Upper lobe of right lung (tissue), 1 donor: ENCODE measurements at regions not wholly inside any gene's neighbourhood (a gene's known extent, or its start where the extent isn't known, plus 50 kb on each side); places are given as distances from the start of the nearest gene placed in this dataset.
"Not testable (repeated sequence)": the region's sequence is repeated elsewhere in the genome, so short reads cannot be mapped to it uniquely, and the experiment has no call there.

Experiments
- ATAC-seq: fragments of 200-7000 bp; cut with Tn5 transposase; one replicate; pipeline ENCODE4 v1.9.1; 2020; ENCODE audit warnings: mild to moderate bottlenecking, moderate library complexity
- DNase-seq: peaks from one replicate; pipeline ENCODE4 v3.0.0-alpha.2; 2020
- H3K27ac ChIP-seq: fragments of 200-600 bp; one replicate; pipeline ENCODE4 v1.8.0; 2022
- H3K27me3 ChIP-seq: fragments of 200-600 bp; one replicate; pipeline ENCODE4 v1.8.0; 2022; ENCODE audit warnings: mild to moderate bottlenecking
- H3K36me3 ChIP-seq: fragments of 200-600 bp; one replicate; pipeline ENCODE4 v1.8.0; 2022
- H3K4me1 ChIP-seq: fragments of 200-600 bp; one replicate; pipeline ENCODE4 v1.8.0; 2022
- H3K4me3 ChIP-seq: fragments of 200-600 bp; one replicate; pipeline ENCODE4 v1.8.0; 2022; ENCODE audit warnings: mild to moderate bottlenecking
- H3K9me3 ChIP-seq: fragments of 200-600 bp; one replicate; pipeline ENCODE4 v1.8.0; 2022
- intact Hi-C: fragments of 100-400 bp; cut with DNase I; formaldehyde crosslinking; loops from one replicate; pipeline ENCODE4 v1.11.0; 2022
- TF ChIP-seq, protein P1 (sequence below): fragments of 200-600 bp; IDR thresholded peaks from one replicate; pipeline ENCODE4 v1.8.0; 2022; ENCODE audit warnings: antibody characterized with exemption
- donor health status: DM: no; HTN: yes; CAD: no; lungs with severe emphysema.

DNA sequence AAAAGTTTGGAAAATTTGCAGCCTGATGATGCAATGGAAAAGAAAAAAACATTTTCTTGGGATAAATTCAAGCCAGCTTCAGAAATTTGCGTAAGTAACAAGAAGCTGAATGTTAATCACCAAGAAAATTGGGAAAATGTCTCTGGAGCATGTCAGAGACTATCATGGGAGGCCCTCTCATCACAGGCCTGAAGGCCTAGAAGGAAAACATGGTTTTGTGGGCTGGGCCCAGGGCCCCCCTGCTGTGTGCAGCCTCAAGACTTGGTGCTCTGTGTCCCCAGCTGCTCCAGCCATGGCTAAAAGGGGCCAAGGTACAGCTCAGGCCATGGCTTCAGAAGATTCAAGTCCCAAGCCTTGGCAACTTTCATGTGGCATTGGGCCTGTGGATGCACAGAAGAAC lies 1049.8 kb upstream of the GRIA3 start:
- no peak overlapping the region for H3K4me3 ChIP-seq
- H3K36me3 ChIP-seq = no peaks in the 10 kb centered on the region
- ATAC-seq = no peak
- no peaks in the 10 kb centered on the region for H3K27me3 ChIP-seq
- H3K9me3 ChIP-seq = no peaks in the 10 kb centered on the region
- intact Hi-C loops = no loop called here
- H3K4me1 ChIP-seq = no peaks in the 10 kb centered on the region
- TF ChIP-seq, protein P1, sequence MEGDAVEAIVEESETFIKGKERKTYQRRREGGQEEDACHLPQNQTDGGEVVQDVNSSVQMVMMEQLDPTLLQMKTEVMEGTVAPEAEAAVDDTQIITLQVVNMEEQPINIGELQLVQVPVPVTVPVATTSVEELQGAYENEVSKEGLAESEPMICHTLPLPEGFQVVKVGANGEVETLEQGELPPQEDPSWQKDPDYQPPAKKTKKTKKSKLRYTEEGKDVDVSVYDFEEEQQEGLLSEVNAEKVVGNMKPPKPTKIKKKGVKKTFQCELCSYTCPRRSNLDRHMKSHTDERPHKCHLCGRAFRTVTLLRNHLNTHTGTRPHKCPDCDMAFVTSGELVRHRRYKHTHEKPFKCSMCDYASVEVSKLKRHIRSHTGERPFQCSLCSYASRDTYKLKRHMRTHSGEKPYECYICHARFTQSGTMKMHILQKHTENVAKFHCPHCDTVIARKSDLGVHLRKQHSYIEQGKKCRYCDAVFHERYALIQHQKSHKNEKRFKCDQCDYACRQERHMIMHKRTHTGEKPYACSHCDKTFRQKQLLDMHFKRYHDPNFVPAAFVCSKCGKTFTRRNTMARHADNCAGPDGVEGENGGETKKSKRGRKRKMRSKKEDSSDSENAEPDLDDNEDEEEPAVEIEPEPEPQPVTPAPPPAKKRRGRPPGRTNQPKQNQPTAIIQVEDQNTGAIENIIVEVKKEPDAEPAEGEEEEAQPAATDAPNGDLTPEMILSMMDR = no peak
- no peak overlapping the region for H3K27ac ChIP-seq
- no peak for DNase-seq

- DNase-seq (no peak), ATAC-seq (no peak)
- intact Hi-C loops = no loop called here
- Histone ChIP-seq H3K4me3 (no peak overlapping the region), H3K27ac (no peak overlapping the region), H3K4me1 (no peaks in the 10 kb centered on the region), H3K36me3 (no peaks in the 10 kb centered on the region), H3K9me3 (no peaks in the 10 kb centered on the region), H3K27me3 (no peaks in the 10 kb centered on the region)
- TF ChIP-seq, protein P1 = no peak
These were observed 1049.0 kb upstream of the GRIA3 start for GRCh38 chrX:122135070-122135469.

GRCh38 chrX:122140219-122140618 lies 1043.9 kb upstream of the GRIA3 start:
- DNase-seq, H3K4me3 ChIP-seq, H3K9me3 ChIP-seq, H3K4me1 ChIP-seq, intact Hi-C loops, H3K36me3 ChIP-seq, H3K27me3 ChIP-seq, H3K27ac ChIP-seq, ATAC-seq: not testable (repeated sequence)

- H3K4me1 ChIP-seq = no peaks in the 10 kb centered on the region
- intact Hi-C loops = no loop called here
- TF ChIP-seq, protein P1 = no peak
- ATAC-seq (no peak), DNase-seq (no peak)
- H3K27ac ChIP-seq = no peak overlapping the region
- no peak overlapping the region for H3K4me3 ChIP-seq
- H3K9me3 ChIP-seq = no peaks in the 10 kb centered on the region
- no peaks in the 10 kb centered on the region for H3K27me3 ChIP-seq
- no peaks in the 10 kb centered on the region for H3K36me3 ChIP-seq
These were observed 1030.1 kb upstream of the GRIA3 start for GRCh38 chrX:122154019-122154418.

GRCh38 chrX:122168241-122168640 lies 1015.8 kb upstream of the GRIA3 start:
- Histone ChIP-seq H3K27me3 (no peaks in the 10 kb centered on the region), H3K27ac (no peak overlapping the region), H3K4me3 (no peak overlapping the region), H3K4me1 (no peaks in the 10 kb centered on the region), H3K9me3 (no peaks in the 10 kb centered on the region), H3K36me3 (no peaks in the 10 kb centered on the region)
- ATAC-seq (no peak), DNase-seq (no peak)
- TF ChIP-seq, protein P1 = no peak
- intact Hi-C loops = no loop called here

- no peaks in the 10 kb centered on the region for H3K36me3 ChIP-seq
- ATAC-seq = no peak
- no peaks in the 10 kb centered on the region for H3K27me3 ChIP-seq
- no peak overlapping the region for H3K4me3 ChIP-seq
- TF ChIP-seq, protein P1 = no peak
- H3K27ac ChIP-seq = no peak overlapping the region
- intact Hi-C loops = no loop called here
- no peaks in the 10 kb centered on the region for H3K4me1 ChIP-seq
- no peaks in the 10 kb centered on the region for H3K9me3 ChIP-seq
- no peak for DNase-seq
These were observed 999.3 kb upstream of the GRIA3 start for GRCh38 chrX:122184791-122185190.
